HG03095 (cell line): ENCODE measurements at regions not wholly inside any gene's neighbourhood (a gene's known extent, or its start where the extent isn't known, plus 50 kb on each side); places are given as distances from the start of the nearest gene placed in this dataset.

Source experiments
- ATAC-seq: cut with Tn5 transposase; IDR thresholded peaks from one replicate; pipeline ENCODE4 v1.9.1; 2021; ENCODE audit warnings: moderate library complexity; ENCODE audit not compliant: unreplicated experiment

DNA sequence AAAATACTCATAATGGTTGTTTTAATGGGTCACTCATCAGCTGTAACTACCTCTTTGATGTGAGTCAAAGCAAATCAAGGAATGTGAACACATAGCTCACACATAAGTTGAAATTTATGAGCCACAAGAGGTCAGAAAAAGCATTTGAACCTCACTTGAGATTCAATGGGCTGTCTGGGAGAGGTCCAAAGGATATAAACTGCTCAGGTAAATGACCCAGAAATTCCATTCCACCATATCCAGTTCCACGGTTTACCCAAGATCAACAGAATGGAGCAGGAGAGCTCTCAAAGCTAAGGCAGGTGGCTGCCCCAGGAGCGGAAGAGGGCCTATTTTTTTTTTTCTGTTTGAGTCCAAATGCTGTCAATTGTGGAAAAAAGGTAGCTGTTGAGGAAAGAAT is 464.1 kb downstream of the TNS1 start:
- ATAC-seq: no peak

- ATAC-seq: no peak
Observed at GRCh38 chr2:217535957-217536708, 466.7 kb downstream of the TNS1 start.

GRCh38 chr2:217530392-217531090 is 472.3 kb downstream of the TNS1 start:
- ATAC-seq: no peak

- no peak for ATAC-seq
Observed at GRCh38 chr2:217529271-217529670, 473.5 kb downstream of the TNS1 start.

DNA sequence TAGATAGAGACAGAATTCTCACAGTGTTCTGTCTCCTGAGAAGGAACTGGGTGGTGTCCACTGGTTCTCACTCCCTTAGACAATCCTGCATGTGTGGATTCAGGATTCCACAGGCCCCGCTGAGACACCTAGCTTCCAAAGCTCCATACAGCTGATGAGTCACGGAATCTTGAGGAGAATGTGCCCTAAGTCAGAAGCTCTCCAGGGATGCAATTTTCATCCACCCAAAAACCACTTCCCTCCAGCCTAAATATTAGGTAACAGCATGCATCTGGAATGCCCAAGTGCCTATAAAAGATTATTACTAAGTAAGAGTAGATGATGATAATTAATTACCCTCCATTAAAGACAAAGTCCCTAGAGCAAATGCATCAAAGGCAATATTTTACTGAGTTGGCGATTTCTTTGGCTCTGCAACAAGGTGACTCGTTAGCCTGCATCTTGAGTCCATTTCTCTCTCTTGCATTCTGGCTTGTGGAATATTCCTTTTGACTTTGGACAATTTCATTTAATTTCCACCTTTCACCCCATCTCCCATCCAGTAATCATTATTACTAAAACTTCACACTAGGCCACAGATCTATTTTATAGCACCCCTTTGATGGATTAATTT is 475.1 kb downstream of the TNS1 start:
- no peak for ATAC-seq

DNA sequence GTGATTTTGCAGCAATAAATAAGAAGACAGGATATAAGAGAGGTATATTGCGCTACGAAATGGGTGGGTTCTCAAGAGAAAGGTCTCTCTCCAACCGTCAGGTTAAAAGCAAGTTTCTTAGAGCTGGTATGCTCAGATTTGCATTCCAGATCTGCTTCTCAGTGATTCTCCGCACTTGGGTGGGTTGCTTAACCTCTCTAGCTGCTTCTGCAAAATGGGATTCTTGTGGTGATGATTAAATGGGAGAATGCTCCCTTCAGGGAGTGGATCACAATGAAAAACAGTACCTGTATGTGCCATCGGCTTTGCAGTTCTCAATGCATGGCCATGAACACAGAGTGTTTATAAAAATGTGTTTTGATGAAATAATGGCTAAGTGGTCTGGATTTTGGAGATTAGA is 477.7 kb downstream of the TNS1 start:
- no peak for ATAC-seq

DNA sequence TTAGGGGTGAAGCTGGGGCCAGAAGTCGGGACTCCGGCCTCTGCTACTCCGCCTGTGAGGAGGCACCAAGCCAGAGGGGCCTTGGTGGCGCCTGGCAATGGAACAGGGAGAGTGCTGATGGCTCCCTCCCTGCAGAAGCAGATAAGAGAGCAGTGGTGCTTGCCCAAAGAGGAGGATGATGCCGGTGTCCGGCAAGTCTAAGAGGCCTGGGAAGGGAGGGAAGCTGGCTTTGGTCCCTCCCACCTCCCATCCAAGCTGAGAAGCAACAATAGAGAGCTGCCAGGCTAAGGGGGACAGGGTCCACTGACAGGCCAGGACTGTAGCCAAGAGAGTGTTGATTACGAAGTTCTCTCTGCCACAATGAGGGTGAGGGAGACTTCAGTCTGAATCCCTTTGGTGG is 479.5 kb downstream of the TNS1 start:
- ATAC-seq: no peak

DNA sequence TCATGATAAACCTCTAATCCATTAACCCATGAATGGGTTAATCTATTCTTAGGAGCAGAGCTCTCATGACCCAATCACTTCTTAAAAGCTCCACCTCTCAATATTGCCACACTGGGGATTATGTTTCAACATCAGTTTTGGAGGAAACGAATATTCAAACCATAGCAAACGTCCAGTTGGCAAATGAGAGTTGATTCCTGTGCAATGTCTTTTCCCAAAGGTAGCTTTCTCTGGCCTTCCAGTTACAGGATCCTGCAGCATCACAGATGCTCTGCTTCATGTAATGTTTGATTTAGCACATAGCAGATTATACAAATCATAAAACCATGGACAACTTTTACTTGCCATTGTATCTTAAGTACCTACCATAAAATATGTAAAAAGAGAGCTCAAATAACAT is 481.0 kb downstream of the TNS1 start:
- no peak for ATAC-seq

GRCh38 chr2:217520356-217521010 is 482.3 kb downstream of the TNS1 start:
- no peak for ATAC-seq

GRCh38 chr2:217517402-217517801 is 485.4 kb downstream of the TNS1 start:
- no peak for ATAC-seq

GRCh38 chr2:217515615-217516309 is 487.0 kb downstream of the TNS1 start:
- no peak for ATAC-seq

GRCh38 chr2:217513258-217513657 is 489.5 kb downstream of the TNS1 start:
- ATAC-seq: no peak

DNA sequence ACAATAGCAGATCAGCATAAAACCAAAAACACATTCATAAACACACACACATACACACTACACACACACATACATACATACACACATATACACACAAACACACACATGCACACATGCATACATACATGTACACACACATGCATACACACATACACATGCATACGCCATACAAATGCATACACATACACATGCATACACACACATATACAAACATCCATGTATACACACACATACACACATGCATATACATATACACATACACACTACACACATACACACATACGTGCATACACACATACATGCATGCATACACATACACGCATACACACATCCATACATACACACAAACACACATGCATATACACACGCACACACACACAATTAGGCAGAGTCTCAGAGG is 490.1 kb downstream of the TNS1 start:
- no peak for ATAC-seq

- no peak for ATAC-seq
Observed at GRCh38 chr2:217512259-217512658, 490.5 kb downstream of the TNS1 start.

DNA sequence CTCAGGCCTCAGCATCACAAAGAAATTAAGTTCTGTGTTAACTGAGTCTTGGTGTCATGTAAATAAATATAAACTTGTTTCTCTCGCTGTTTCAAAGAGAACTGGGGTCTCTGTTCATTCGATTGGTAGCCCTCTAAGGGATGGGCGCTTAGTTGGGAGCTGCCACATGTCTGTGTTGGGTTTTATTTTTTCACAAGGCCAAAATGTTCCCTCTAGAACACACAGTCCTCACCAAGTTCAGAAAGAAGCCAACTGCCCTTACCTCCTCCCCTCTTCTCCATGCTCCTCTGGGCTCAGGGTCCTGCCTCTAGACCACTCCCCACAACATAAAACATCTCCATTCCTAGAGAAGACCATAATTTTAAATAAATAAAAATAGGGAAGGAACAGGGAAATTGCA is 490.9 kb downstream of the TNS1 start:
- ATAC-seq: no peak

DNA sequence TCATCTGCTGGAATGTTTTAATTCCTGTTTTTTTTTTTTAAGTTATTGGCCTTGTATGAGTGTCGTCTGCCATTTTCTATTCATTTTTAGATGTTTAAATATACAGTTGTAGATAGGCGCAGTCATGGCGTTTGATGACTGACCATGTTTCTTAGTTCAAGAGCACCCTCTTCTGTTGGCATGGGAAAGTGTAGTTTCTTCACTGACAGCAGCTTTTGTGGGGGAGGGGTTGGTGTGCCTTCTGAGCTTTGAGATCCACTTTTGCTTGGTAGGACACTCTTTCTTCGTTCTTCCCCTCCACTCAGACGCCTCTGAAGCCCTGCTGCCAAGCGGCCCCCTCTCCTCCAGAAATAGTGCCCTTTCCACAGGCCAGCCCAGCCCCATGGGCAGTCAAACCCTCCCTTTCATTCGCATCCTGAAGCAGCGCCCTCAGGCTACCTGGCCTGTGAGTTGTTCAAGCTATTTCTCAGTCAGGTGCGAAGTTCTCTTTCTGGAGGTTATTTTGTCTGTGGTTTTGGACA is 492.0 kb downstream of the TNS1 start:
- peak; percentile 60 for ATAC-seq

- ATAC-seq: no peak
Observed at GRCh38 chr2:217505303-217505702, 497.5 kb downstream of the TNS1 start.

- ATAC-seq: no peak
Observed at GRCh38 chr2:217501887-217502286, 500.9 kb downstream of the TNS1 start.

DNA sequence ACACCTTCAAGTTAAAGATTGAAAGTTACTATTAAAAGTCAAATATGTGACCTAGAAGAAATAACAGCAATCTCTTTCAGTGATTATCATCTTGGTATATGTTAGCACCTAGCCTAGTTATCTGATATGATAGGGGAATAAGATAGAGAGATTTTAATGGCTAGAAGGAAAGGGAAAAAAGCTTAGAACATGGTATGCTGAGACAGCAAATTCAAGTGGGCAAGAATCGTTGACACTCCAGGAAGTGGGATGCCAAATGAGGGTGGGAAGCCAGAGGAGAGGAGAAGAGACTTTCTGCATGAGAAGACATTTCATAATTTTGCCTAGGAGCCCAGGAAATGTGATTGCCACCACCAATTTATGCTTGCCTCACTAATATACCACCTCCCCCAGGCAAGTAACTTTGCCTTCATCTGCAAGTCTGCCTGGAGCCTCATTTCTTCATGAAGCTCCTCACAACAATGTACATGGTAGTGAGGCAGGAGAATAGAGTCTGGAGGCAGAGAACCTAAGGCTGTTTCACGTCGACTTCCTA is 504.9 kb downstream of the TNS1 start:
- no peak for ATAC-seq

DNA sequence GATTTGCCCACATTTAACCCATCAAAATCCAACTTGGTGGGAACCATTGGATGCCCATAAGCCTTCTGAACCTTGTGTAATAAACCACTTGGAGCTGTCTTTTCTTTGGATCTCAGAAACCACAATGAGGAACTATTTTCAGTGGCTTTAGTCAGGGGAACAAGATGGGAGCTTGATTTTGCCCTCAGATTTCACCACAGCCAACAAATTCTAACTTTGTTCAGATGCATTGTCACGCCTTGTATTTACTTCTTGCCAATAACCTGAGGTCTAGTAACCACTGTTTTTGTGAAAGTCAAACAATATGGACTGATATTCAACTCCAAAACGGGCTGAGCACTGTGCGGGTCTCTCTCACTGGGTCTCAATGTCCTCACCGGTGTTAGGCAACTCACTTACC is 508.2 kb downstream of the TNS1 start:
- no peak for ATAC-seq

DNA sequence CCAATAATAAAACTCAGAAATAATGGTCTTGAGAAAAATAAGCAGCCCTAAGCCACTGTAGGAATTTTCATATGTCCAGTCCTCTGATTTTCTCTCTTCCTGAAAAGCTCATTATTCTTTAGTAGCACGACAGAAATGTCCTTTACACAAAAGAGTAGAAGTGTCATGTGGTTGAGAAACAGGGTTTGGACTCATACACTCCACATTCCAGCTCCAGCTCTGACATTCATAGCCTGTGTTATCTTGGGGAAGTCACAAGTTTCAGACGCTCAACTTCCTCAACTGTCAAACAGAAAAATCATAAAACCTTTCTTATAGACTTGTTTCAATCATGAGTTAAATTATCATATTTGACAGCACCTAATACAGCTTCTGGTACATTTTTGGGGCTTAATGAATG is 511.5 kb downstream of the TNS1 start:
- no peak for ATAC-seq
